Neural crest cell (in vitro differentiated cells): ENCODE measurements at regions not wholly inside any gene's neighbourhood (a gene's known extent, or its start where the extent isn't known, plus 50 kb on each side); places are given as distances from the start of the nearest gene placed in this dataset.
A peak's percentile ranks its signal among the peaks of the same experiment; 100 is the strongest.

ENCODE experiments used
- DNase-seq: peaks from one replicate; pipeline ENCODE4 v3.0.0; 2021; ENCODE audit warnings: low read depth, mixed read lengths, low spot score
- H3K27ac Mint-ChIP-seq: one replicate; pipeline ENCODE4 v1.8.0; 2021; ENCODE audit warnings: mild to moderate bottlenecking, mixed read lengths; ENCODE audit not compliant: unreplicated experiment
- H3K27me3 Mint-ChIP-seq: 2 replicates; pipeline ENCODE4 v1.8.0; 2021; ENCODE audit warnings: low read depth, mild to moderate bottlenecking, mixed read lengths
- H3K36me3 Mint-ChIP-seq: 2 replicates; pipeline ENCODE4 v1.8.0; 2021; ENCODE audit warnings: low read depth, mild to moderate bottlenecking, mixed read lengths
- H3K4me1 Mint-ChIP-seq: 2 replicates; pipeline ENCODE4 v1.8.0; 2021; ENCODE audit warnings: mixed read lengths
- H3K4me3 Mint-ChIP-seq: one replicate; pipeline ENCODE4 v1.8.0; 2021; ENCODE audit warnings: mild to moderate bottlenecking, mixed read lengths
- H3K9me3 Mint-ChIP-seq: 2 replicates; pipeline ENCODE4 v1.8.0; 2021; ENCODE audit warnings: mixed read lengths
- TF ChIP-seq, protein P1 (sequence below): fragments of 200-600 bp; sonication (generic); conservative IDR thresholded peaks from 2 replicates; pipeline ENCODE4 v1.5.0; 2021; ENCODE audit warnings: antibody characterized with exemption, mild to moderate bottlenecking

DNA sequence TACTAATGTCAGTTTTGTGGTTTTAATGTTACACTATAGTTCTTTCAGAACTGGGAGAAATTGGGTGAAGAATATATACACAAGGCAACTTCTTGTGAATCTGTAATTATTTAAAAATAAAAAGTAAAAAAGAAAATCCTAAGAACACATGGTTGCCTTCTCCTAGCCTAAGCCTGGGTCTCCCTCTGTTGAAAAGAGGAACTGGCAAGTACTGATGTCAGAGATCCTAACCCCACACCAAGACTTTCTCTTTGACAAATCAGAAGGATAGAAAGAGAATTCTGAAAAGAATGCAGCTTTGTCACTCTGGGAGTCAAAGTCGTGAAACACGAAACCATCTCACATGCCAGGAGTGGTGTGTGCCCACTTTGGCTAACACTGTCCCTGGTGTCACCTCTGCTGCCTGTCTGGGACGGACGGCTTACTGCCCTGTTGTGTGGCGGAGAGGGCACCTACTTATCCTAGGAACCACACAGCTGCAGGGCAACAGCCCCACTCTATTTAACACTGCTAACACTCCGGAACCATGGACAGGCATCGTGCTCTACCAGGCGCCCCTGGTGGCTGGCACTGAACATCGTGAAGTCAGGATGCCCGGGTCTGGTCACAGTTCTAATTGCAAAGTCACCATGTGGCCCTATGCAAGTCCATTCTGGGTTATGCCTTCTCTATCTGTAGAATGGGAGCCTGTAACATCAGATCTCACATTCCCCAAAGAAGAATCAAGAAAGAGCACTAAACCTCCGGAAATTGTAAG, 108.7 kb upstream of the CD82 start:
- Mint-ChIP-seq H3K4me1 (no peaks in the 10 kb centered on the region), H3K4me3 (no peak overlapping the region), H3K9me3 (peaks cover 6% of the 10 kb centered on the region), H3K36me3 (no peaks in the 10 kb centered on the region), H3K27ac (no peak overlapping the region), H3K27me3 (no peaks in the 10 kb centered on the region)
- TF ChIP-seq, protein P1, sequence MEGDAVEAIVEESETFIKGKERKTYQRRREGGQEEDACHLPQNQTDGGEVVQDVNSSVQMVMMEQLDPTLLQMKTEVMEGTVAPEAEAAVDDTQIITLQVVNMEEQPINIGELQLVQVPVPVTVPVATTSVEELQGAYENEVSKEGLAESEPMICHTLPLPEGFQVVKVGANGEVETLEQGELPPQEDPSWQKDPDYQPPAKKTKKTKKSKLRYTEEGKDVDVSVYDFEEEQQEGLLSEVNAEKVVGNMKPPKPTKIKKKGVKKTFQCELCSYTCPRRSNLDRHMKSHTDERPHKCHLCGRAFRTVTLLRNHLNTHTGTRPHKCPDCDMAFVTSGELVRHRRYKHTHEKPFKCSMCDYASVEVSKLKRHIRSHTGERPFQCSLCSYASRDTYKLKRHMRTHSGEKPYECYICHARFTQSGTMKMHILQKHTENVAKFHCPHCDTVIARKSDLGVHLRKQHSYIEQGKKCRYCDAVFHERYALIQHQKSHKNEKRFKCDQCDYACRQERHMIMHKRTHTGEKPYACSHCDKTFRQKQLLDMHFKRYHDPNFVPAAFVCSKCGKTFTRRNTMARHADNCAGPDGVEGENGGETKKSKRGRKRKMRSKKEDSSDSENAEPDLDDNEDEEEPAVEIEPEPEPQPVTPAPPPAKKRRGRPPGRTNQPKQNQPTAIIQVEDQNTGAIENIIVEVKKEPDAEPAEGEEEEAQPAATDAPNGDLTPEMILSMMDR = no peak
- DNase-seq = no peak

DNA sequence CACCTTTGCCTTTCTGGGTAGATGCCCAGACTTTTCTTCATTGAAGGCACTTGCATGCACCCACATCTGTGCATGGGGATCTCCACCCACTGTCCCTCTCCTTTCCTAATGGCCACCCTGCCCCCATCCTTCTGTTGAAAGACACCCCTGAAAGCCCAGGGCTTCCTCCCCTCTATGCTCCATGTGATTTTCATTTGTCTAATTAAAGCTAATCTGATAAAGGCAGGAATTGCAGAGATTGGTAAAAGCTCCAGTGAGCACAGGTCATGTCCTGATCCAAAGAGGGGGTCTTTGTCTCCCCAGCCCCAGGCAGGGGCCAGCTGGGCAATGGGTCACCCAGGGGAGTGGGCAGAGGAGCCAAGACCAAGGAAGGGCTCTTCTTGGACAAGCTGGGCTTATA, 107.6 kb upstream of the CD82 start:
- H3K27me3 Mint-ChIP-seq = no peaks in the 10 kb centered on the region

GRCh38 chr11:44463751-44464150, 101.7 kb upstream of the CD82 start:
- peaks cover 2% of the 10 kb centered on the region for H3K36me3 Mint-ChIP-seq
- no peak for DNase-seq
- no peak overlapping the region for H3K4me3 Mint-ChIP-seq
- no peak overlapping the region for H3K27ac Mint-ChIP-seq
- H3K4me1 Mint-ChIP-seq = no peaks in the 10 kb centered on the region
- peaks cover 3% of the 10 kb centered on the region for H3K27me3 Mint-ChIP-seq
- TF ChIP-seq, protein P1 = no peak
- H3K9me3 Mint-ChIP-seq = peaks cover 14% of the 10 kb centered on the region

More for the DNA sequence above, 107.6 kb upstream of the CD82 start:
- TF ChIP-seq, protein P1 = no peak
- Mint-ChIP-seq H3K4me1 (no peaks in the 10 kb centered on the region), H3K9me3 (peaks cover 6% of the 10 kb centered on the region), H3K27ac (no peak overlapping the region), H3K4me3 (no peak overlapping the region), H3K36me3 (no peaks in the 10 kb centered on the region)
- no peak for DNase-seq

GRCh38 chr11:44464741-44465140, 100.7 kb upstream of the CD82 start:
- H3K4me3 Mint-ChIP-seq = no peak overlapping the region
- H3K9me3 Mint-ChIP-seq = peaks cover 12% of the 10 kb centered on the region
- TF ChIP-seq, protein P1 = peak; percentile 30
- no peaks in the 10 kb centered on the region for H3K4me1 Mint-ChIP-seq
- H3K36me3 Mint-ChIP-seq = peaks cover 2% of the 10 kb centered on the region
- no peak for DNase-seq
- peaks cover 3% of the 10 kb centered on the region for H3K27me3 Mint-ChIP-seq
- no peak overlapping the region for H3K27ac Mint-ChIP-seq

- Mint-ChIP-seq H3K36me3 (peaks cover 2% of the 10 kb centered on the region), H3K4me3 (no peak overlapping the region)
These were observed 98.8 kb upstream of the CD82 start for GRCh38 chr11:44466531-44467205.

More at GRCh38 chr11:44466531-44467205, 98.8 kb upstream of the CD82 start:
- peaks cover 3% of the 10 kb centered on the region for H3K27me3 Mint-ChIP-seq
- H3K27ac Mint-ChIP-seq = peak overlapping the region; percentile 39
- TF ChIP-seq, protein P1 = no peak
- H3K4me1 Mint-ChIP-seq = no peaks in the 10 kb centered on the region
- no peak for DNase-seq
- H3K9me3 Mint-ChIP-seq = peaks cover 7% of the 10 kb centered on the region
